ENCODE measurements at regions not wholly inside any gene's neighbourhood (a gene's known extent, or its start where the extent isn't known, plus 50 kb on each side); places are given as distances from the start of the nearest gene placed in this dataset.
"Not testable (repeated sequence)": the region's sequence is repeated elsewhere in the genome, so short reads cannot be mapped to it uniquely, and the experiment has no call there.

DNA sequence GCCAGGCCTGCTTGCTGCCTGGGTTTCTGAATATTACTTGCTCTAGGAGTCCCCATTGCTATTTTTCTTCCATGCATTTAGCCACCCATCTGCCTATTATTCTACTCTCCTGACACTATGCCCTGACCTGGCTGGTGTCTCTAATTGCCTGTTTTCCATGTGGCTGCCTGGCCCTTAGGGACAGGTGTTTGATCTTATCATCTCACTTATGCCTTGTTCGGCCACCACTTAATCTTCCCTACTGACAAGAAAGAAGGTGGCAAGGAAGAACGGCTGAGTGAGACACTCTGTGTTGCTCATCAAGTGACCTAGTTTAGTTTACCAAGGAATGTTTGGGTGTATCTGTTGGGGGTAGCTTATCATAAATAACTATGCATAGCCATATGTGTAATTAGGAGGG lies 50.4 kb upstream of the RAPH1 start:
- DNase-seq (ENCODE audit: low spot score), result no peak

- no peak for DNase-seq (ENCODE audit: low spot score)
These were observed 51.1 kb upstream of the RAPH1 start for GRCh38 chr2:203586206-203586605.

- DNase-seq (ENCODE audit: low spot score), result no peak
These were observed 51.6 kb upstream of the RAPH1 start for GRCh38 chr2:203586696-203587095.

GRCh38 chr2:203590496-203590895 lies 55.4 kb upstream of the RAPH1 start:
- no peak for DNase-seq (ENCODE audit: low spot score)

DNA sequence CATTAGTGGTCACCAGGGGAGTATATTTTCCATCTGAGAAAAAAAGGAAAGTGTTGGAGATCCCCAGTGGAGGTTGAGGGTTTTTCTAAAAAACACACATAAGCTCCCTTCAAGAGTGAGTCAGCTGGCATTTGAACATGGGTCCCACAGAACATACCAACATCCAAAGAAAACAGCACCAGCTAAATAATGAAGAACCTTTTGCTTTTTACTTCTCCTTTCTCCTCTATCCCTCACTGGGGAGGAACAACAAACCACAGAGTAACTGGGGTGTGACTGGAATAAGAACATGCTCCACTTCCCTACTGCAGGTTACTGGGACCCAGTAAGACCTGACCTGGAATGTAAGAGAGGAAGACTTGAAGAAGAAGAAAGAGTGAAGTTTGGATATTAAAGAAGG lies 56.5 kb upstream of the RAPH1 start:
- DNase-seq (ENCODE audit: low spot score), result no peak

- no peak for DNase-seq (ENCODE audit: low spot score)
These were observed 57.4 kb upstream of the RAPH1 start for GRCh38 chr2:203592470-203592869.

GRCh38 chr2:203594541-203594940 lies 59.4 kb upstream of the RAPH1 start:
- DNase-seq (ENCODE audit: low spot score), result no peak

DNA sequence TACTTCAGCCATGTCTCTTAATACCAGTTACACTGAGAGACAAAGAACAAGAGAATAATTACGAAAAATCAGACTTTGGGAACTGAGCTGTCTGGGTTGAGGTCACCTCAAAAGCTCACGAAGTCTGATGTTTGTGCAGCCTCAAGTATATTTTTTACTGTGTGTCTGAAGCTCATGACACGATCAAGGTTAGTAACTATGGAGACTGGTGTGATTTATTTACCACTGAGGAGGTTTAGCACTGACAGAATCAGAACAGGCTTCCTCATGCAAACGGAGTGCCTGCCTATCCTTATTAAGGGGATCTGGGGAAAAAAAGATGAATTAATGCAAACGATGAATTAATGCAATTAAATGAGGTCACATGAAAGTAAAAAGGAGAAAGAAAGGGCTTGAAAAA lies 61.1 kb upstream of the RAPH1 start:
- no peak for DNase-seq (ENCODE audit: low spot score)

- no peak for DNase-seq (ENCODE audit: low spot score)
These were observed 64.4 kb upstream of the RAPH1 start for GRCh38 chr2:203599509-203599908.

- no peak for DNase-seq (ENCODE audit: low spot score)
These were observed 65.2 kb upstream of the RAPH1 start for GRCh38 chr2:203600286-203600685.

- no peak for DNase-seq (ENCODE audit: low spot score)
These were observed 68.6 kb upstream of the RAPH1 start for GRCh38 chr2:203603456-203604389.

DNA sequence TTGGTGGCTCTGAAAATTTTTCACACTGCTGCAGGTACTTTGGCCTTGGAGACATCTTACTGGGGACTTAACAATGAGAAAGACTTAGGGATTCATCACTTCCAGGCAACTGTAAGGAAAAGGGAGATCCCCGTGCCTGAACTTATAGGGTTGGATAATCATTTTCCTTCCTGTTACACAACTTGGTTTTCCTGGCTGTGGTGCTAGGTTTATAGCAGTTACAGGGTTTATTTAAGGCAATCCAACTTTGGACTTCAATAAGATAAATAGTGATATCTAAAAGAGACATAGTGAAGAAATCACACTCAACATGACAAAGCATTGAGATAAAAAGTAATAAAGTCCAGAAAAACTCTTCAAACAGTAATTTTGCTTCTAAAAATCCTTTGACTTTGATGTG lies 70.2 kb upstream of the RAPH1 start:
- DNase-seq (ENCODE audit: low spot score), result no peak

- DNase-seq (ENCODE audit: low spot score), result no peak
These were observed 71.0 kb upstream of the RAPH1 start for GRCh38 chr2:203606051-203606450.

DNA sequence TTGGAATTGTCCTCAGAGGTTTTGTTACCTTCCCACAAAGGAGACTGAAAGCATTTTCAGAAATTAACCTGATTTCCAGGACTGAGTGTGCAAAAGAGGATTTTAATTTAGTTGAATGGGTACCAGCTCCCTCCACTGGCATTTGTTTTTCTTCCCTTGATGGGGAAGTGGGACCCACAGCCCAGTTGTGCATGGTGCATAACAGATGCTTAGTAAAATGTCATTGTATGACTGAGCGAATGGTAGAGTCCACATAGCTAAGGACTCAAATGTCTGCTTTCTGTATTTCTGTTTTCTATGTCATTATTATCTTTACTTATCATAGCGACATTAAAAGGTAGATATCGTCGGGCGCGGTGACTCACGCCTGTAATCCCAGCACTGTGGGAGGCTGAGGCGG lies 75.5 kb upstream of the RAPH1 start:
- DNase-seq (ENCODE audit: low spot score), result no peak

GRCh38 chr2:203612246-203612645 lies 77.1 kb upstream of the RAPH1 start:
- no peak for DNase-seq (ENCODE audit: low spot score)

GRCh38 chr2:203619267-203619878 lies 84.3 kb upstream of the RAPH1 start:
- DNase-seq (ENCODE audit: low spot score), result no peak

DNA sequence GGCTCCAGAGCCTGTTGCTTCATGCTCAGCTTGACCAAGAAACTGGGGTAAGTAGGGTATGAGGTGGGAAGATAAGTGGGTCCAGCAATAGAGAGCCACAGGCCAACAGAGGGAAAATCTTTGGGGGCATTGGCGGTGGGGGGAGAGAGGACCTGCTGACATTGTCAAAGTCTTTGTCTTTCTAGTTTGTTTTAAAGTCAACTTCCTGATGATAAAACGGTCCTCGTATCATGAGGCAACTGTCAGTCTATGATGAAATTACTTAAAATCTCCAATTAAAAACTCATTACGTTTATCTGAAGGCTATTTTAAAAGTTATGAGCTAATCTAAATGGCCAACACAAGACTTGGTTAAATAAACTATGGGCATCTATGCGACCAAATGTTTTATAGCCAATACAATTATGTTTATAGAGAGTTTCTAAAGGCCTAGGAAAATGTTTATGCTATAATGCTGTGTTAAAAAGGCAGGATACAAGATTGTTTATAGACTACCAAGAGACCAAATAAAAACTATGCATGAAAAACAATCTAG lies 84.4 kb upstream of the CD28 start:
- DNase-seq (ENCODE audit: low spot score), result peak; percentile 25

DNA sequence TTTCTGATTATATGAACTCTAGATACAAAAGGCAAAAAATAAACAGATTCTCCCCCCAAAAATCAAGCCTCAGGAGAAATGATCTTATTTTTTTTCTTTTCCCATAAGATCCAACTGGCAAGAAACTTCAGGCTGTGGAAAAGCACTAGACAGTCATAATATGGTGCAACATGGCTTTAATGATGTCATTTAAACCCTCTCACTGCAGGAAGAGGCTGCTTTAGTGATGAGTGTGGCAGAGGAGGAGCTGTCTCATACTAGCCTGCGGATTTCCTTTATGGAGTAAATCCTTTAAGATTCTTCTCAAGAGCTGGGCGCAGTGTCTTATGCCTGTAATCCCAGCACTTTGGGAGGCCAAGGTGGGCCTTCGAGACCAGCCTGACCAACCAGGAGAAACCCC lies 83.3 kb upstream of the CD28 start:
- DNase-seq (ENCODE audit: low spot score), result peak; percentile 72

DNA sequence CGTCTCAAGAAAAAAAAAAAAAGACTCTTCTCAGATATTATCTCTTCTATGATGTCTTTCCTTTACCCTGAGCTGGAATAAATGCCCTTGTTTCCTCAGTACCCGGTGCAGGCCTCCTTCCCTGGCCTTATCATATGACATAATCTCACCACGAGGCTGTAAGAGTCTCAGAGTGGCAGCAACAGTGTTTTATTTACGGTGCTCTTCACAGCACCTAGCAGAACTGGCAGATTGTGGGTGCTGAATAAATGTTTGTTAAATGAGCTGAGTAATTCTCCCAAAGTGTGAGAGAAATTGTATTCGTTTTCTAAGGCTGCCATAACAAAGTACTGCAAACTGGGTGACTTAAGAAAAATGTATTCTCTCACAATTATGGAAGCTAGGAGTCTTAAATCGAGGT lies 82.8 kb upstream of the CD28 start:
- no peak for DNase-seq (ENCODE audit: low spot score)

- DNase-seq (ENCODE audit: low spot score), result no peak
These were observed 80.7 kb upstream of the CD28 start for GRCh38 chr2:203625701-203626100.

GRCh38 chr2:203626247-203626646 lies 80.2 kb upstream of the CD28 start:
- DNase-seq (ENCODE audit: low spot score), result not testable (repeated sequence)

- no peak for DNase-seq (ENCODE audit: low spot score)
These were observed 79.3 kb upstream of the CD28 start for GRCh38 chr2:203626952-203627681.

Measured in H4 (cell line).